Stimulated activated CD4-positive, alpha-beta T cell treated with anti-CD3 and anti-CD28 coated beads, Interleukin-1b, Interleukin-23, amount 100 ng/mL, for 4 hours (primary cell): ENCODE measurements at regions not wholly inside any gene's neighbourhood (a gene's known extent, or its start where the extent isn't known, plus 50 kb on each side); places are given as distances from the start of the nearest gene placed in this dataset.

Source experiments
- DNase-seq, 2 donors: peaks; one replicate each; pipeline ENCODE4 v3.0.0-alpha.2; 2020; ENCODE audit warnings: low read depth in 2 of 2

DNA sequence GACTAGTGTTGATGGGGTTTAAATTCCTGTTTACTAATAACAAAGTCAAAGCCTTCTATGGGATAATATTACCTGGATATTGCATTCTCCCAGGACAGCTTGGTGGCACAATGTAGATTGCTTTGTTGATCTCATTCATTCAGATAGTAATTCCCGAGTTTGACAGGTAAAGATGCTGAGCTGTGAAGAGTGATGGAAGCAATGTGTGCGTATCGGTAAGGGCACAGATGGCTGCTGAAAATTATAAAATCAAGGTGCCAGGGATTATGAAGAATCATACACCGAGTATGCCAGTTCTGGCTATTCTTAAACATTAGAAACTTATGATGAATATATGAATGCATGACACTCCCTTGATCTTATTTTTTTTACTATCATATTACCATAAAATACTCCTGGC, 100.6 kb upstream of the CNTNAP4 start:
- no peak for DNase-seq

DNA sequence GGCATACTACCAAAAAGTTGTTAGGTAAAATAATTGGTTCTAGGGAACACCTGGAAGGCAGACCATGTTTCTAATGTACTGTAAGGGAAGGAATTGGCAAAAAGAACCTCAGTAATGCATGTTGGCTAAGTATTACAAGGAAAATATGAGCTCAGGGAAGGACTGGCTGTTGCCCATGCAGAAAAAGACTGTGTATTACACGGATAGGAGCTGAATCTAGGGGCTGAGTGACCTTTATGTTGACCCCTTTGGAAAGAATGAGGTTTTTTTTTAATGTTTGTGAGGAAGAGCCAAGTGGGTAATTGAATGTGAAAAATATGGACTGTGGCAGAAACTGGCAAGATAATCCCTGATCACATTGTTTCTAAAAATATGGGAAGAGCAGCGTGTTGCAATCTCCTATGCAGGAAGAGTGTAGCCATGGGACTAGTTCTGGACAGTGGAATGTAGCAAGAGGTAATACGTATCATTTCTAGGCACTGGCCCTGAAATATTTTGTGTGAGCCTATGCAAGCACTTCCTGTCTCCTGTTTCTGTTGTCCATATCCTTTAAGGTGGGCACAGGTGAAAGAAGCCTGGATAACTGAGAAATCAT, 95.1 kb upstream of the CNTNAP4 start:
- DNase-seq, result no peak

DNA sequence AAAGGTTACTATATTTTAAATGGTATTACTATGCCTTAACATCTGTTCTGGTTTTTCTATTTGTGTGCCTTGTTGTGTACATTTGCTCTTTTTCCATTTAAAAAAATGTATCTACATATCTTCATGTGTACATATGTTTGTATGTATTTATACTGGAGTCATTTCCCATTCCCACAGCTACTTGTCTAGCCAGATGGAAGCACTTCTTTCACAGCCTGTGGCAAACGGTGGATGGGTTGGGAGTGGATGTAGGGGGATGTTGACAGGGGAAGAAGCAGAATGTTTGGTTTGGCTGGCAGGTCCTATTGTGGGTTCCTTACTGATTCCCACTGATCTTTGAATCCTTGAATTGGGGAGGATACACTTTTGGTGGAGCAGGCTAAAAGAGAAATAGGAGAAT, 93.6 kb upstream of the CNTNAP4 start:
- DNase-seq, result no peak

DNA sequence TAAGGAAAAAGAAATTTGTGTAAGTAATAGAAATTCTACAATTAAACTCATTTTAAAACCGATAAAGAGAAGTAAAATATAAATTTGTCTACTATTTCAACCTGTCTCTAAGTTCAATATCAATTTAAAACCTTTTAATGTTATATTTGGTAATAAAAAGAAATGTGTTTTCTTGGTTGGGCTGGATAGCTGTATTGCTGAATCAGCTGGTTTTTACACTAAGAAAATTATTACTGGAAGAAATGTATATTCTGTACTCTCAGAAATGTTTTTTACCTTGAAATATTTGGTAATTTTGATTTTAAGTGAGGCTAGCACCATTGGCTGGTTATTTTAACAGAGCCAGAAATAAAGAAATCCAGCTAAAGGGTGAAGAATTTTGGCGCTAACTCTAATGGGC, 87.1 kb upstream of the CNTNAP4 start:
- no peak for DNase-seq

DNA sequence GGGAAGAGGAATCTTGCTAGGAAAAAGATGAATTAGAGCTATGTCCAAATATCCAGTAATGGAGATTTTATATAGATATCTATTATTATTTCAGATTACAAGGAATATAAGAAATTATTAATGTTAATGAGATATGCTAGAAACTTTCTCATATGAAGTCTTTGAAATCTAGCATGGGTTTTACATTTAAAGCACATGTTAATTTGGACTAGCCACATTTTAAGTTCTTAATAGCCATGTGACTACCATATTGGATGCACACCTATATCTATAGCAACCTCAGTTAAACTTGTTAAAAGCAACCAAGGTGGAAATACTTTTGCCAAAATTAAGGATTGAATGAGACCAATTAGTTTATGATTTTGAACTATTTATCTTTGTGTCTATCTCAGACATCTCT, 86.7 kb upstream of the CNTNAP4 start:
- no peak for DNase-seq

DNA sequence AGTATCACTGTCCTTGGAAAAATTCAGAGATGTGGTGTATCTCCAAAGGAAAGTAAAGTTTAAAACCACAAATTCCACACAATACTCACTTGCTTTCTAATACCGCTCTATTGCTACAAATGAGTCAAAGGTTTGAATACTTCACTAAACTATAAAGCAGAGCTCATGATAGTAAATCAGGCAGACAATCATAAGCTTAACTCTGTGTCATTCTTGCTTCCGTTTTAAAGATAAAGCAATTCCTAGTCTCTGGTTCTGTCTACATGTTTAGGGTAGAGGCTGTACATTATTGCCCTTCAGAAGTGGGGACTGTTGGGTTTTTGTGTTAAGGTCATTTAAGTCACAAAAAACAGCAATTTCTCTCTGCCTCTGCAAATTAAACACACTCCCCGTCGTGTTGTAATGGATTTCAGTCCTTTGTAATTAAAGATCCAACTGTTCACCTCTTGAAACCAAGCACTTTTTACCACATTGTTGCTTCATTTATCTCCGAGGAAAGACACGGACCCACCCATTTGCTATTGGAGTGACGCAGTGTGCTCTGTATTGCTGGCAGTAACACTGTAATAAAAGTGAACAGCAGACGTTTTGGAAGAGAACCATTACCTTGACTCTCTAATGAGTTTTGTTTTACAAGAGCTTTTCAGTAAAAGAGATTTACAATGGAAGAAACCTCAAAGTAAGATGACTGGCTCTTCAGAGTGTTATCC, 83.1 kb upstream of the CNTNAP4 start:
- no peak for DNase-seq

DNA sequence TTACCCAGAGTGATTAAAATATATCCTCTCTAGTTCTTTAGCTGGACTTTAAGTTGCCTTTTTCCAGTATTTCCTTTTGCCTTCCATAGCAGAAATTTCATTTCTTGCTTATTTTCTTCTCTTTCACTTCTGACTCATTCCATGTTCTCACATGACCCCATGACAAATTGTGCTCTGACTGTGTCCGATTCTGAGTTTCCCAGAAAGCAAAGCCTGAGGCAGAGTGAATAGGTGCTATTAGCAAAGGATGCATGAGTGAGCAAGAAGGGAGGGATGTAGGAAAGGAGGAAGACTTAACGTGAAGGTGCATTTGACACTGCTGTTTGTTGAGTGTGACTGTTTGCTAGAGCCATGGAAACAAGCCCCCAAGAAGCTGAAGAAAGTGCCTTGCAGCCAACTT, 82.6 kb upstream of the CNTNAP4 start:
- no peak for DNase-seq

DNA sequence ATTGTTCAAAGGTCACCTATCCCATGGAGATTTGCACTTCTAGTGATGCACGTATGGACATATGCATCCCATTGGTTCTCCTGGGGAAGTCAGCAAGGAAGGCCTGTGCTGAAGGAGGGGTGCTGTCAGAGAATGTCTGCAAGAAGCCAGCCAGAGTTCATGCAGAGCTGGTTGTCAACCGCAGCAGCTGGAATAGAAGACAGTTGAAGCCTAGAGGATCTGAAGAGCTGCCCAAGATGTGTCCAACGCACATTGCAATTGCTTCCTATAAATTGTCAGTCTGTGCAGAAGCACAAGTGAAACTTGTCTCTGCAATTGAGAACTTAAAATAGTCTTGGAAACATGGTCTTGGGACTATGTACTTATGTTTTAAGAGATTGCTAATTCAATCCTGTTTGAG, 82.1 kb upstream of the CNTNAP4 start:
- DNase-seq, result no peak

DNA sequence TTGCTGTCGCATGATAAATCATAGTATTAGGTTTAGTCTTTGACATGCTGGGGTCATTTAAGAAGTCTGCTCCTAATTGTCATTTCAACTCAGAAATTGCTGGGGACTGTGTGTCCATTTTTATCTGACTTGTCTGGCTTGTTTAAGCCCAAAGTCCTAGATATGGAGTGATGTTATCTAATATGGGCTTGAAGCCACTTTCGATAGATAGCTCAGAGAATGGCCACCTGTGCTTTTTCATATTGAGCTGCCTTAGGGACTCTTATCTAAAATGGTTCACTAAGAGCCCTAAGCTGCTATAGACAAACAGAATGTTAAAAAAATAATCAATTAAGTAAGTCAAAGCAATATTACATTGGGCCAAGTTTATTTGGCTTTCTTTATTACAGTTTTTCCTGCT, 81.6 kb upstream of the CNTNAP4 start:
- DNase-seq, result no peak

DNA sequence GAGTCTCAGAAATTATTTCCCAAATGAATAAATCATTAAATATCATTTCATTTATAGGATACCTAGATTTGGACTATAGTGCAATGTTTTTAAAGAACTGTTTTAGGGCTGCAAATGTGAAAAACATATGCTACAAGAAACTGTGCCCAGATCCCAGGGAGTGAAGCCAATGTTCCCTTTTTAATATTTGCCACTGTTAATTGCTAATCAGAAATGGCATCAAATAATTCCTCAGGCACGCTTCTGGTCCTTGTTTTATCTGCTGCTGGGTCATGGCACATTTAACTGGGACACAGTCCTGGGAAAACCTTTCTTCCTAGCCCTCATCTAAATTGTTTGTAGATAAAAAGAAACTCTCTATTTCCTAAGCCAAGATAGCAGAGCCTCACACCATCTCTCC, 79.3 kb upstream of the CNTNAP4 start:
- DNase-seq, result no peak

DNA sequence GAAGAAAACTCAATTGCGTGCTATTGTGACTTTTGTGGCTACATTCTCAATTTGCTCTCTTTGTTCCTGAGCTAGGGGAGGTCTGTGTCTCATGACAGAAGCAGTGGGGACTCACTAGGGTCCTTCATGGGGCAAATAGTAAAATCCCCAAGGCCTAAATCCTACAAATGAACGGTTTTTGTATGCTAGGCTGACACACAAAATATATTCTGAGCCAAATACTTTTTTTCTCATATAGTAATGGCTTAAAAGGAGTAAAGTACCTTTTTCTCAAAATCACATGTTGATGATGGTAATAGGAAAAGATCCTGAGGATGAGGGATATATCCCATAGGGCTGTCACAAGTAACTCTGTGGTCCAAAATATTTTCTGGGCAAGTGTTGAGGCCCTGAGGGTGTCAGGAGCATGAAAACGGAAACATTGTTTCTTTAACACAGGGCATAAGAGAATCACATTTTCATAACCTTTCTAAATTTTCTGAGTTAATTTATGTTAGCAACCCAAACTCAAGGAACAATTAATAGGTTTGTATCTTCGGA, 77.5 kb upstream of the CNTNAP4 start:
- DNase-seq, result no peak

DNA sequence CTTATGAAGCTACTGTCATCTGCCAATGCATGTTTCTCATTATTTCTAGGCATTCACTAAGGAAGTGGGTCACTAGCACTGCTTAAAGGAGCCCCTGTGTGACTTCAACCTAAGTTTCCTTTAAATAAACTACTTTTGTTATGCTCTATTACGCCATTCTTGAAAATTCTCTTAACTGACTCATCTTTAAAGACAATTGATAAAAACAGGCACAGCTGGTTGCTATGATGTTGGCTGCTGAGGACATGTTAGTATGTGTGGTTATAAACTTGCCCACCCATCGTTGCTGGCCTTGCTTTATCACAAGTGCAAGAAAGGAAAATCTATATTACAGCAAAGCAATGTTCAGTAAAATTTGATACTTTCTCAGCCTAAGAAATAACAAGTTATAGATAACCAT, 75.8 kb upstream of the CNTNAP4 start:
- DNase-seq, result no peak

DNA sequence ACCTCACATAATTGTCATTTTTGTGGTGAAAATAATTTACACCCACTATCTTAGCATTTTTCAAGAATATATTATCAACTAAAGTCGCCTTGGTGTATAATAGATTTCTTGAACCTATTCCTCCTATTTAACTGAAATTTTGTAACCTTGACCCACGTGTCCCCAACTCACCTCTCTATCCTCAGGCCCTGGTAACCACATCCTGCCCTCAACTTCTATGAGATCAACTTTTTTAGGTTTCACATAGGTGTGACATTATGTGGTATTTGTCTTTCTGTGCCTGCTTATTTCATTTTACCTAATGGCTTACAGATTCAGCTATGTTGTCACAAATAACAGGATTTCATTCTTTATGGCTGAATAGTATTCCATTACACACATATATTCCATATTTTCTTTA, 73.0 kb upstream of the CNTNAP4 start:
- no peak for DNase-seq

DNA sequence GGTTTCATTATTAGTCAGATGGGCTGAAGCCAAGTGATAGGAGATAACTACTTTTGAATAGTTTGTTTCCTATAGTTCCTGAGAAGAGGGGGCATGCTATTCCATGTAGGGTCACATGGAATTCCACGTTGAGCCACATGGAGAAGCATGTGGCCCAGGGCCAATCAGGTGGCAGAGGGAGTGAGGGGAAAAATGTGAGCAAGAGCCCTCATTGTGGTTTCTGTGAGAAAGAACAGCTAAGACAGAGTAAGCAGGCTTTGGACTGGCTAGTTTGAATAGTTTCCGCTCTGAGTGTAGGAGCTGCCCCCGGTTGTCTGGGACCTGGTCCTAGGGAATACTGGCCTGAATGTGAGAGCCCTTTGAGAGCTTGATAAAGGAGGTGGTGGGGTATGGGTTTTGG, 69.9 kb upstream of the CNTNAP4 start:
- no peak for DNase-seq

DNA sequence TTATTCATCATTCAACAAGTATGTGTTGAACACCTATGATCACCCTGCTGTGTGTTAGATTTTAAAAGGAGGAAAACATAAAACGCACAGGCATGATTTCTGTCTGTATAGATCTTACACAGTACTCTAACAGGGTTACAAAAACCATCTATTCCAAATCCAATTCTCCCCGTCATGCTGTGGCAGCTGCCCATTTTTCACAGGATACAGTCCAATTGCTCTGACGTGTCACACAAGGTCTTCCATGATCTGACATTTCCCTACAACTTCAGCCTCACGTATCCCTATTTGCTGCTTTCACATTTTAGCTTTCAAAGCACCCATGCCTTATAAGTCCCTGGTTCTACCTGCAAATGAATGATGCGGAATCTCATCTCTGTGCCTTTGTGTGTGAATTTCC, 67.0 kb upstream of the CNTNAP4 start:
- DNase-seq, result no peak

DNA sequence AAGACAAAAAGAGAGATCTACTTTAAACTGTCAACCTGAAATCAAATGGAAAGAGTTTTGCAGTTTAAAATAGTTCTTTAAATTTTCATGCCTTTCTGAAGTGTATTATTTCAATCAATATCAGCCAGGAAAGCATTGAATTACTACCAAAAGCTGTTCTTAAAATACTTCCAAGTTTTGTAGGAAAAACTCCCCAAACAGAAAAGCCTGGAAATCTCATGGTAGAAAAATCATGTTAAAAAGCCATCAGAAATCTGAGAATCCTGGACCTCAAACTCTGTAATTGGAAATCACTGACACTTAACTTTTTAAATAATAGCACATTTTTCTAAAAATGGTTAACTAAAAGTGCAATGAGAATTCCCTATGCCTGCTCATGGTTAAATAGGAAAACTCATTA, 63.3 kb upstream of the CNTNAP4 start:
- no peak for DNase-seq

DNA sequence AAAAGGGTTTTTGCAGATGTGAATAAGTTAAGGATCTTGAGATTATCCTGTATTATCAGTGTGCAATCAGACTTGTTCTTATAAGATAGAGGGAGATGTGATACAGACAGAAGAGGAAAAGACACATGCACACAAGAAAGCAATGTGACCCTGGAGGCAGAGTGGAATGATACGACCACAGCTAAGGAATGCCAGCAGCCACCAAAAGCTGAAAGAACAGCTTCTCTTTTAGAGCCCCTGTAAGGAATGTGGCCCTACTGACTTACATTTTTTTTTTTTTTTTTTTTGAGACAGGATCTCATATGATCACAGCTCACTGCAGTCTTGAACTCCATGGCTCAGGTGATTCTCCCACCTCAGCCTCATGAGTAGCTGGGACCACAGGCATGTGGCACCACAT, 62.3 kb upstream of the CNTNAP4 start:
- DNase-seq, result no peak

DNA sequence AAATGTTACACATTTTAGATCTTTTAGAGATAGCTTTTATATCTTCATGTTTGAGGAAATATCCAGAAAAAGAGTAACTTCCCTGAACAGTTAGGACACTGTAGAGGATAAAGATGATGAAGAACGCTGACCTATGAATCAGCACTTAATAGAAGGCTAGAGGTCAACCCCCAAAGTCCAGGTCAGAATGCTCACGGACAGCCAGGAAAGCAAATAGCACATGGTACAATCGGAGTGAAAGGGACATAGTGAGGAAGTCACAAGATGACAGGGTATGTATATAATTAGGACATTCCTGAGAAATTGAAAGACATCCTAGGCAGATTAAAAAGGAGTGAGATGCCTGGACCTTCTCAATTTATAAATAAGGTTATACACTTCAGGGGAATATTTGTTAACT, 55.1 kb upstream of the CNTNAP4 start:
- no peak for DNase-seq

DNA sequence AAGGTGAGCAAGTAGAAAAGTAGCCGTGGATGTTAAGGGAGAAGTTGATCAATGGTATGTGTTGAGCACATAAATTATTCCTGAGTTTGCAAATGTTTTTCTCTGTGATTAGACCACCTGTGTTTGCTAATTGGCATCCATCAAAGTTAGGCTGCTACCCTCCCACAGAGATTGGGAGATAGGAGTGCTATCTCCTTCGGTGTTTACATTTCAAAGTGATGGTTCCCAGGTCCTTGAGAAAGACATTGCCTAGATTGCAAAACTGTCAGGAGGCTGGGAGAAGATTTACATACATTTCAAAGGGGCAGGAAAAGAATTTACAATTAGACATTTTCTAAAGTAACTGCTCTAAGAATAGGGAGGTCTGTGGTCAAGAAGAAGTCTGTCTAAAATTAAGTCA, 54.3 kb upstream of the CNTNAP4 start:
- no peak for DNase-seq

DNA sequence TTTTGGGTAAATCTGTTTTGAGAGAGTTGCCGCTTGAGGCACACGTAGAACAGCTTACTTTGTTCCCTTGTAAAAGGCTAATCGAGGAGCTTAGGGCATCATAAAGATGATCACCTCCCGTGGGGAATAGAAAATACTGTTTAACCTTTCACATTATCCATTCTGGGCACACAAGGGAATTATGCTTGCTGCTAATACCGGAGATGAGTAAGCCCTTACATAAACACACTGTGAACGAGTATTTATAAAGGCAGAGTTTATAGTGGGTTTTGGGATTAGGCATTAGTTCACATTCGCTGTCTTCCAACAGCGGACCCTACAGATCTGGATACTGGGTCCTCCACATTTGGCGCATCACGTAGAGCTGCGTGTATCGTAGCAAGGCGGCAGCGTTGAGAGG, 51.2 kb upstream of the CNTNAP4 start:
- no peak for DNase-seq

DNA sequence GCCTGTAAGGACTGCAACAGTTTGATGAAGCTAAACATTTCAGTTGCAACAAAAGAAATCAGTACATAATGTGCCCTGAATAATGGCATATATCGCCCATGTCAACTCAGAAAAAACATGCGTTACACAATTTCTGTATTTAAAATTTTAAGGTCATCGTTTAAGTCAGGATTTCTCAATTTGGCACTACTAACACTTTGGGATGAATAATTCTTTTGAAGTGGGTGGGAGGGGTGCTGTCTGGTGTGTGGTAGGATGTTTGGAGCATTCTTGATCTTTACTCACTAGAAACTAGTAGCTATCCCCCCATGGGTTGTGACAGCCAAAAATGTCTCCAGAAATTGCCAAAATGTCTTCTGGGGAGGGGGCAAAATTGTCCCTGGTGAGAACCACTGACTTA, 50.7 kb upstream of the CNTNAP4 start:
- no peak for DNase-seq
